IMR-90 (cell line): ENCODE measurements at regions not wholly inside any gene's neighbourhood (a gene's known extent, or its start where the extent isn't known, plus 50 kb on each side); places are given as distances from the start of the nearest gene placed in this dataset.

ENCODE experiments used
- ATAC-seq: fragments of 200-7000 bp; cut with Tn5 transposase; 2 replicates; pipeline ENCODE4 v1.9.1; 2020; ENCODE audit warnings: low read depth, mild to moderate bottlenecking, moderate library complexity
- BruUV-seq: library from RNA; stranded (reverse); fragments of 400-500 nt; replicated peaks from 2 replicates; lab custom pipeline; 2021; lab: Mats Ljungman, UMichigan
- CTCF ChIA-PET: fragments of 300-600 bp; formaldehyde crosslinking; extraction: SDS; loops from one replicate; lab custom pipeline; 2021; ENCODE audit warnings: antibody characterized with exemption; lab: Yijun Ruan, JAX
- POLR2A ChIA-PET: fragments of 300-600 bp; sonication (Branson Sonifier 250); formaldehyde crosslinking; loops from one replicate; lab custom pipeline; 2022; ENCODE audit warnings: antibody characterized with exemption; ENCODE audit not compliant: unreplicated experiment; lab: Charles Lee
- DNase-seq: peaks from one replicate; pipeline ENCODE4 v3.0.0; 2013
- H2AFZ ChIP-seq: replicated peaks from 2 replicates; pipeline ENCODE3; 2013; ENCODE audit warnings: low read length, mild to moderate bottlenecking; ENCODE audit not compliant: poor library complexity
- H2AK5ac ChIP-seq: 2 replicates; pipeline ENCODE4 v1.6.1; 2013; ENCODE audit warnings: low read depth, low read length, inconsistent platforms
- H2AK9ac ChIP-seq: replicated peaks from 2 replicates; pipeline ENCODE3; 2013; ENCODE audit warnings: mild to moderate bottlenecking, low read depth, low read length, moderate library complexity; ENCODE audit not compliant: poor library complexity
- H2BK120ac ChIP-seq: 2 replicates; pipeline ENCODE4 v1.6.1; 2013; ENCODE audit warnings: low read depth, low read length, inconsistent platforms
- H2BK15ac ChIP-seq: 3 replicates; pipeline ENCODE4 v1.6.1; 2013; ENCODE audit warnings: low read depth, low read length, inconsistent platforms
- H2BK20ac ChIP-seq: 2 replicates; pipeline ENCODE4 v1.6.1; 2013; ENCODE audit warnings: low read depth, mild to moderate bottlenecking, inconsistent platforms, low read length, moderate library complexity
- H2BK5ac ChIP-seq: 2 replicates; pipeline ENCODE4 v1.6.1; 2013; ENCODE audit warnings: mild to moderate bottlenecking, low read depth, low read length, inconsistent platforms; ENCODE audit not compliant: poor library complexity, severe bottlenecking
- H3K14ac ChIP-seq: replicated peaks from 2 replicates; pipeline ENCODE4 v1.6.1; 2013; ENCODE audit warnings: low read depth, low read length, inconsistent platforms
- H3K18ac ChIP-seq: 2 replicates; pipeline ENCODE4 v1.6.1; 2013; ENCODE audit warnings: low read depth, low read length, control low read depth
- H3K23ac ChIP-seq: 2 replicates; pipeline ENCODE4 v1.6.1; 2013; ENCODE audit warnings: low read depth, low read length, inconsistent platforms
- H3K27ac ChIP-seq: 2 replicates; pipeline ENCODE4 v1.5.1; 2013; ENCODE audit warnings: mild to moderate bottlenecking, control low read depth, low read length; ENCODE audit not compliant: insufficient read depth
- H3K27me3 ChIP-seq: 2 replicates; pipeline ENCODE4 v1.6.1; 2013; ENCODE audit warnings: low read length; ENCODE audit not compliant: control insufficient read depth, insufficient read depth
- H3K36me3 ChIP-seq: 2 replicates; pipeline ENCODE4 v1.6.1; 2013; ENCODE audit warnings: low read length, mixed read lengths; ENCODE audit not compliant: control insufficient read depth, insufficient read depth
- H3K4ac ChIP-seq: 2 replicates; pipeline ENCODE4 v1.6.1; 2013; ENCODE audit warnings: low read depth, low read length, inconsistent platforms
- H3K4me1 ChIP-seq: 2 replicates; pipeline ENCODE4 v1.6.1; 2013; ENCODE audit warnings: low read length, mixed read lengths; ENCODE audit not compliant: control insufficient read depth, insufficient read depth
- H3K4me2 ChIP-seq: 2 replicates; pipeline ENCODE4 v1.6.1; 2013; ENCODE audit warnings: low read depth, mild to moderate bottlenecking, control low read depth, low read length, moderate library complexity
- H3K4me3 ChIP-seq: 2 replicates; pipeline ENCODE4 v1.5.1; 2013; ENCODE audit warnings: low read depth, mild to moderate bottlenecking, control low read depth, low read length, moderate library complexity; ENCODE audit not compliant: insufficient read depth
- H3K56ac ChIP-seq: 2 replicates; pipeline ENCODE4 v1.6.1; 2013; ENCODE audit warnings: low read length, inconsistent platforms; ENCODE audit not compliant: insufficient read depth; ENCODE audit errors: extremely low read depth
- H3K79me1 ChIP-seq, 2 experiments: 2 replicates each; pipeline ENCODE4 v1.6.1; 2013; ENCODE audit warnings: low read length in 2 of 2, inconsistent platforms in 1 of 2, low read depth in 1 of 2
- H3K9ac ChIP-seq: 2 replicates; pipeline ENCODE4 v1.6.1; 2013; ENCODE audit warnings: low read depth, low read length, control low read depth
- H3K9me1 ChIP-seq: 2 replicates; pipeline ENCODE4 v1.6.1; 2013; ENCODE audit warnings: low read length, inconsistent platforms; ENCODE audit not compliant: insufficient read depth
- H3K9me3 ChIP-seq: 2 replicates; pipeline ENCODE4 v1.6.1; 2013; ENCODE audit warnings: low read length; ENCODE audit not compliant: control insufficient read depth, insufficient read depth
- H4K20me1 ChIP-seq: 2 replicates; pipeline ENCODE4 v1.6.1; 2013; ENCODE audit warnings: low read length, inconsistent platforms; ENCODE audit not compliant: insufficient read depth
- H4K5ac ChIP-seq: 2 replicates; pipeline ENCODE4 v1.6.1; 2013; ENCODE audit warnings: mild to moderate bottlenecking, low read depth, low read length, control low read depth
- H4K8ac ChIP-seq, 2 experiments: 2 replicates each; pipeline ENCODE4 v1.6.1; 2013; ENCODE audit warnings: low read depth in 2 of 2, low read length in 2 of 2, control low read depth in 1 of 2, inconsistent platforms in 1 of 2
- H4K91ac ChIP-seq: 2 replicates; pipeline ENCODE4 v1.6.1; 2013; ENCODE audit warnings: low read depth, low read length, inconsistent platforms; ENCODE audit not compliant: insufficient read depth
- BHLHE40 ChIP-seq: fragments of 150-350 bp; IDR thresholded peaks from 2 replicates; pipeline ENCODE4 v1.6.1; 2016; ENCODE audit warnings: mild to moderate bottlenecking, low read depth, low read length
- CEBPB ChIP-seq: IDR thresholded peaks from 2 replicates; pipeline ENCODE4 v1.6.1; 2012; ENCODE audit warnings: low read depth, low read length, improper control_type of control experiment
- CHD1 ChIP-seq: IDR thresholded peaks from 2 replicates; pipeline ENCODE4 v1.6.1; 2012; ENCODE audit warnings: low read depth, low read length, improper control_type of control experiment
- MAFK ChIP-seq: IDR thresholded peaks from 2 replicates; pipeline ENCODE4 v1.6.1; 2012; ENCODE audit warnings: low read depth, low read length, improper control_type of control experiment
- MAZ ChIP-seq: IDR thresholded peaks from 2 replicates; pipeline ENCODE4 v1.6.1; 2012; ENCODE audit warnings: low read depth, mild to moderate bottlenecking, low read length, improper control_type of control experiment, moderate library complexity, borderline replicate concordance
- MXI1 ChIP-seq: IDR thresholded peaks from 2 replicates; pipeline ENCODE4 v1.6.1; 2012; ENCODE audit warnings: low read depth, mild to moderate bottlenecking, low read length, moderate library complexity, borderline replicate concordance
- NFE2L2 ChIP-seq: fragments of 150-350 bp; IDR thresholded peaks from 2 replicates; pipeline ENCODE4 v1.6.1; 2016; ENCODE audit warnings: low read depth, mild to moderate bottlenecking, low read length
- POLR2A ChIP-seq: IDR thresholded peaks from 2 replicates; pipeline ENCODE4 v1.6.1; 2012; ENCODE audit warnings: mild to moderate bottlenecking, low read depth, low read length
- RAD21 ChIP-seq: IDR thresholded peaks from 2 replicates; pipeline ENCODE4 v1.6.1; 2012; ENCODE audit warnings: low read length, improper control_type of control experiment
- RCOR1 ChIP-seq: IDR thresholded peaks from 2 replicates; pipeline ENCODE4 v1.6.1; 2012; ENCODE audit warnings: mild to moderate bottlenecking, low read length, improper control_type of control experiment; ENCODE audit not compliant: insufficient replicate concordance
- RFX5 ChIP-seq: IDR thresholded peaks from 2 replicates; pipeline ENCODE4 v1.8.0; 2012; ENCODE audit warnings: low read depth, mild to moderate bottlenecking, low read length, moderate library complexity
- WGBS, 2 experiments: methylation state at CpG; one replicate each; pipeline versions ENCODE4 v1.1.5 to v1.1.7; 2013; ENCODE audit warnings: missing lambda C conversion rate in 2 of 2; ENCODE audit not compliant: insufficient read length in 1 of 2; ENCODE audit errors: extremely low coverage in 2 of 2; 5-methylcytosine and 5-hydroxymethylcytosine counted together
- dilution Hi-C: fragments of 300-500 bp; cut with HindIII; formaldehyde crosslinking; loops from one replicate; pipeline ENCODE4 v1.14.3; 2018; ENCODE audit warnings: low sequenced_read_pairs; ENCODE audit not compliant: unreplicated experiment
- in situ Hi-C: fragments of 300-500 bp; cut with MboI; formaldehyde crosslinking; loops from 3 replicates; pipeline ENCODE4 v1.14.3; 2019; ENCODE audit warnings: low sequenced_read_pairs, inconsistent platforms, mixed read lengths
- intact Hi-C: fragments of 100-400 bp; cut with micrococcal nuclease; formaldehyde crosslinking; loops from 2 replicates; pipeline ENCODE4 v1.10.0; 2022
- TF ChIP-seq, protein P1 (sequence below): fragments of 150-350 bp; IDR thresholded peaks from 2 replicates; pipeline ENCODE4 v1.6.1; 2017; ENCODE audit warnings: mild to moderate bottlenecking, antibody characterized with exemption, low read length, low read depth
- TF ChIP-seq, protein P2 (sequence below): conservative IDR thresholded peaks from 2 replicates; pipeline ENCODE4 v1.5.1; 2012; ENCODE audit warnings: mild to moderate bottlenecking, low read depth, low read length, improper control_type of control experiment
- TF ChIP-seq, protein P3 (sequence below): fragments of 150-350 bp; IDR thresholded peaks from 2 replicates; pipeline ENCODE4 v1.6.1; 2016; ENCODE audit warnings: low read depth, mild to moderate bottlenecking, low read length, moderate library complexity, borderline replicate concordance

DNA sequence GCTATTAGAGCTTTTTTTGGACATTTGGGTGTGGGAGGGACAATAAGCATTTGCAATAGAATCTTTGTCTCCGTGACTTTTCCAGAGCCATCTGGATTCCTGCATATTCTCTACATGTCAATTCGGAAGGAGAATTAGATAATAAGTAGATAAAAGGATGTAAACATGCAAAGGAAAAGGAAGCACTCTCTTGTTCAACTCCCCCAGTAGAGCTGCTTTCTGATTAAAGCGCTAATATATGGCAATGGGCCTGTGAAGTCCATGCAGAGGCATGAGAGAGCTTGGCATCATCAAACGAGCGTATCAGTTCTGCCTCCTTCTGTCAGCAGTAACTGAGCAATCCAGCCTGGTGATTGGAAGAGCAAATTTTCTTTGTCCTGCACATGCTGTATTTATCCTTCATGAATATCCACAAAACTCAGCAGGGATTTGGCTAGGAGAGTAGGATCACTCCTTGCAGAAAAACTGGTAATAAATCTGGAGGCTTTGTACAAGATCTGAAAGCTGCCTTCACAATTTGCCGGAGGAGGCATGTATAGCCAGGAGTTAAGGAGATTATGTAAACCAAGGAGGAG is 1752.9 kb downstream of the MAT2B start:
- DNase-seq: no peak
- POLR2A ChIA-PET: no interaction called here
- intact Hi-C loops: no loop called here
- WGBS, 2 experiments: no CpG with 5 or more reads among the region's 6 CpGs
- Histone ChIP-seq H3K79me1 (no peaks in the 10 kb centered on the region), H2AFZ (no peak overlapping the region), H2AK9ac (no peak overlapping the region), H2BK120ac (no peak overlapping the region), H3K56ac (no peak overlapping the region), H2BK15ac (no peak overlapping the region), H3K4me1 (no peaks in the 10 kb centered on the region), H3K18ac (no peak overlapping the region), H3K27ac (no peak overlapping the region), H3K9me3 (no peaks in the 10 kb centered on the region), H3K9ac (no peak overlapping the region), H4K8ac (no peak overlapping the region), H3K9me1 (no peaks in the 10 kb centered on the region), H3K4me2 (no peak overlapping the region), H4K5ac (no peak overlapping the region), H3K27me3 (no peaks in the 10 kb centered on the region), H3K14ac (no peak overlapping the region), H3K36me3 (no peaks in the 10 kb centered on the region), H3K4ac (no peak overlapping the region), H2BK20ac (no peak overlapping the region), H2AK5ac (no peak overlapping the region), H4K91ac (no peak overlapping the region), H4K20me1 (no peaks in the 10 kb centered on the region), H3K4me3 (no peak overlapping the region), H3K23ac (no peak overlapping the region), H2BK5ac (no peak overlapping the region)
- CTCF ChIA-PET: no interaction called here
- dilution Hi-C loops: no loop called here
- no peak for ATAC-seq
- no peak for TF ChIP-seq RAD21
- no peak for TF ChIP-seq POLR2A
- no peak for TF ChIP-seq BHLHE40
- TF ChIP-seq CEBPB: no peak
- TF ChIP-seq, protein P1, sequence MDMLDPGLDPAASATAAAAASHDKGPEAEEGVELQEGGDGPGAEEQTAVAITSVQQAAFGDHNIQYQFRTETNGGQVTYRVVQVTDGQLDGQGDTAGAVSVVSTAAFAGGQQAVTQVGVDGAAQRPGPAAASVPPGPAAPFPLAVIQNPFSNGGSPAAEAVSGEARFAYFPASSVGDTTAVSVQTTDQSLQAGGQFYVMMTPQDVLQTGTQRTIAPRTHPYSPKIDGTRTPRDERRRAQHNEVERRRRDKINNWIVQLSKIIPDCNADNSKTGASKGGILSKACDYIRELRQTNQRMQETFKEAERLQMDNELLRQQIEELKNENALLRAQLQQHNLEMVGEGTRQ: no peak
- no peak for TF ChIP-seq NFE2L2
- no peak for TF ChIP-seq MAZ
- TF ChIP-seq RFX5: no peak
- no peak for TF ChIP-seq MXI1
- no peak for TF ChIP-seq RCOR1
- TF ChIP-seq CHD1: no peak
- TF ChIP-seq MAFK: no peak
- TF ChIP-seq, protein P2, sequence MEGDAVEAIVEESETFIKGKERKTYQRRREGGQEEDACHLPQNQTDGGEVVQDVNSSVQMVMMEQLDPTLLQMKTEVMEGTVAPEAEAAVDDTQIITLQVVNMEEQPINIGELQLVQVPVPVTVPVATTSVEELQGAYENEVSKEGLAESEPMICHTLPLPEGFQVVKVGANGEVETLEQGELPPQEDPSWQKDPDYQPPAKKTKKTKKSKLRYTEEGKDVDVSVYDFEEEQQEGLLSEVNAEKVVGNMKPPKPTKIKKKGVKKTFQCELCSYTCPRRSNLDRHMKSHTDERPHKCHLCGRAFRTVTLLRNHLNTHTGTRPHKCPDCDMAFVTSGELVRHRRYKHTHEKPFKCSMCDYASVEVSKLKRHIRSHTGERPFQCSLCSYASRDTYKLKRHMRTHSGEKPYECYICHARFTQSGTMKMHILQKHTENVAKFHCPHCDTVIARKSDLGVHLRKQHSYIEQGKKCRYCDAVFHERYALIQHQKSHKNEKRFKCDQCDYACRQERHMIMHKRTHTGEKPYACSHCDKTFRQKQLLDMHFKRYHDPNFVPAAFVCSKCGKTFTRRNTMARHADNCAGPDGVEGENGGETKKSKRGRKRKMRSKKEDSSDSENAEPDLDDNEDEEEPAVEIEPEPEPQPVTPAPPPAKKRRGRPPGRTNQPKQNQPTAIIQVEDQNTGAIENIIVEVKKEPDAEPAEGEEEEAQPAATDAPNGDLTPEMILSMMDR: no peak
- TF ChIP-seq, protein P3, sequence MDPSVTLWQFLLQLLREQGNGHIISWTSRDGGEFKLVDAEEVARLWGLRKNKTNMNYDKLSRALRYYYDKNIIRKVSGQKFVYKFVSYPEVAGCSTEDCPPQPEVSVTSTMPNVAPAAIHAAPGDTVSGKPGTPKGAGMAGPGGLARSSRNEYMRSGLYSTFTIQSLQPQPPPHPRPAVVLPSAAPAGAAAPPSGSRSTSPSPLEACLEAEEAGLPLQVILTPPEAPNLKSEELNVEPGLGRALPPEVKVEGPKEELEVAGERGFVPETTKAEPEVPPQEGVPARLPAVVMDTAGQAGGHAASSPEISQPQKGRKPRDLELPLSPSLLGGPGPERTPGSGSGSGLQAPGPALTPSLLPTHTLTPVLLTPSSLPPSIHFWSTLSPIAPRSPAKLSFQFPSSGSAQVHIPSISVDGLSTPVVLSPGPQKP: no peak
- BruUV-seq: no TSS peak
- in situ Hi-C loops: no loop called here
